HG02981 (cell line): ENCODE measurements at regions not wholly inside any gene's neighbourhood (a gene's known extent, or its start where the extent isn't known, plus 50 kb on each side); places are given as distances from the start of the nearest gene placed in this dataset.
"Not testable (repeated sequence)": the region's sequence is repeated elsewhere in the genome, so short reads cannot be mapped to it uniquely, and the experiment has no call there.

Experiments used
- ATAC-seq: cut with Tn5 transposase; IDR thresholded peaks from one replicate; pipeline ENCODE4 v1.9.1; 2021; ENCODE audit warnings: mild to moderate bottlenecking, moderate library complexity; ENCODE audit not compliant: unreplicated experiment

GRCh38 chr4:140219567-140219966, 65.6 kb upstream of the MAML3 start:
- no peak for ATAC-seq

GRCh38 chr4:140219070-140219469, 65.1 kb upstream of the MAML3 start:
- not testable (repeated sequence) for ATAC-seq

GRCh38 chr4:140213749-140214148, 59.8 kb upstream of the MAML3 start:
- no peak for ATAC-seq

- ATAC-seq, result no peak
Measured at GRCh38 chr4:140213116-140213515, 59.1 kb upstream of the MAML3 start.

- ATAC-seq, result no peak
Measured at GRCh38 chr4:140212646-140213045, 58.7 kb upstream of the MAML3 start.

DNA sequence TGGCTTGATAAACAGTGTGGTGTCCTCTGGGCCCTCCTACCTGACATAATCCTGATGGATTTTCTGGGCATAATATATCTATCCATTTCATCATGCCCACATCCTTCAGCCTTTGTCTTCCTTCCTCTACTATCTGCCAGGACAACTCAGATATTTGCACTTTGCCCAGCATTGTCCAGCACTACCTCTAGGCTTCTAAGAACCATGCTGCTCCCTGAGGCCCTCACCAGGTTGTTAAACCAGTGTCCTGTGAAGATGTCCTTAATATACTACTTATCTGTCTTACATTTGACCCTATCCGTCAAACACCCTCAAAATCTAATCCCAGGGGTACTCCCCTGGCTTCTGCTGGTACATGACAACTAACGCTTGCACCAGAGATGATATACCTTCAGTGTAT, 58.2 kb upstream of the MAML3 start:
- ATAC-seq, result no peak

DNA sequence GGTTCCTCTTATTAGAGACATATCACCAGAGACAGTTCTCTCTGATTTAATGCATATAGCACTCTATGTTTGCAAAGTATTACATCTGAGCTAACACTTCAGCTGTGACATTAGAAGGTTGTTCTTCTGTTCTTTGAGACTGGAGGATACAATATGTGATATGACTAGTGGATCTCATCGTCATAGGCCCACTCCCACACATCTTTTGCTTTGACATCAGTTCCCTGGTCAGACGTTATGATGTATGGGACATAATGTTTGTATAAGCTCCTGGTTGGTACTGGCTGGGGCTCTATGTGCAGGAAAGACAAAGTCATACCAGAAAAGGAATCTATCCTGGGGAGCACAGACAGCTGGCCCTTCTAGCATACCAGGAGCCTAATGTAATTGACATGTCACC, 57.7 kb upstream of the MAML3 start:
- no peak for ATAC-seq

GRCh38 chr4:140211161-140211560, 57.2 kb upstream of the MAML3 start:
- ATAC-seq, result no peak

DNA sequence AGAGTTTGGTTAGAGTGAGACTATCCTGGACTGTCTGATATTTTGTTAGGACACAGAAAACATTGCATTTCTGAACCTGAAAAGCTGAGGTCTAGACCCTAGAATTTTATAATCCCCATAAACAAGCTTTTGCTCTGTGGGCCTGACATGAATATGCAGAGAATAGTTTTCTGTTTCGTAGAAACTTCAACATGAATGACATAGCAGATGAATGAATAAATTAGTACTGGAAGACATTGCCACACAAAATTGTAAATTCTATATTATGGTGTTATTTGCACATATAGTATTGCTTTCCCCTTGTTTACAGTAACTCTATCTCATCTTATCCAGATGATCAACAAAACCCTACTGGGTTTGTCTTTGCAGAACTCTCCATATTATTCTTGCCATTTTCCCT, 54.9 kb upstream of the MAML3 start:
- ATAC-seq, result no peak
